ENCODE measurements at regions not wholly inside any gene's neighbourhood (a gene's known extent, or its start where the extent isn't known, plus 50 kb on each side); places are given as distances from the start of the nearest gene placed in this dataset.
"Not testable (repeated sequence)": the region's sequence is repeated elsewhere in the genome, so short reads cannot be mapped to it uniquely, and the experiment has no call there.

- no peak for DNase-seq
Observed at GRCh38 chr13:99766641-99767045, 204.9 kb downstream of the ZIC5 start.

GRCh38 chr13:99765869-99766268, 205.7 kb downstream of the ZIC5 start:
- no peak for DNase-seq

DNA sequence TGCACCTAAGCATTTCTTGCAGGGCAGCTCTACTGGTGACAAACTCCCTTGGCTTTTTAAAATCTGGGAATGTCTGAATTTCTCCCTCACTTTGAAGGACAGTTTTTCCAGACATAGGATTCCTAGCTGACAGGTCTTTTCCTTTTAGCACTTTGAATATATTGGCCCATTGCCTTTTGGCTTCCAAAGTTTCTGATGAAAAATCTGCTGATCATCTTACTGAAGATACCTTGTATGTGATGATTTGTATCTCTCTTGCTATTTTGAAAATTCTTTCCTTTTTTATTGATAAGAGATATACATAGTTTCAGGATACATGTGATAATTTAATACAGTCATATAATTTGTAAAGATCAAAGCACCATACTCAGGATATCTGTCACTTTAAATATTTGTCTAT, 211.1 kb downstream of the ZIC5 start:
- DNase-seq: no peak

- DNase-seq: no peak
Observed at GRCh38 chr13:99759163-99759552, 212.4 kb downstream of the ZIC5 start.

GRCh38 chr13:99758460-99759162, 213.0 kb downstream of the ZIC5 start:
- DNase-seq: no peak

DNA sequence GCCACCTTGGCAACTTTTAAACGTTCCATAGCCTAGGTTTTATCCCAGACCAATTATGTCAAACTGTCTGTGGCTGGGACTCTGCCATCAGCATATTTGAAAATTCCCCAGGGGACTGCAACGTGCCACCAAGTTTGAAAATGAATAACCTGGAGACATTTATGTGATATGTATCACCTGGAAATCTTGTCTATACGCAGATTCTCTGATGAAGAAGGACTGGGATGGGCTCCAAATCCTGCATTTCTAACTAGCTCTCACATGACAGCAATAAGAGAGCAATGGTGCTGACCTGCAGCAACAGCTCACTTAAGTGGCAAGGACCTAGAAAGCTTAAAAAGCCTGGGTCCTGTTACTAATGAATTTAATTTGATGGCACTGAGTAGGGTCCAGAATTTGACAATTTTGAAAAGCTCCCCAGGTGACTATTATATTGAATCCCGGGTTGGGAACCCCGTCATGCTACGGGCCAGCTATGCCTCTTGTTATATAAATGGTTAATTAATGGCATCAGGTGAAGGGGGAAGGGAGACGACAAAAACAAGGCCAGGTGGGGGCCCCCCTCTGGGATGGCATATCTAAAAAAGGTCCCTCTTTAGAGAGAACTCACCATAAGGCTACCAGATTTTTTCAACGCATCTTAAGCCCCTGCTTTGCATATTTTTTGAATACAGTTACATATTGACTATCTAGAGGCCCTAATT, 213.7 kb downstream of the ZIC5 start:
- no peak for DNase-seq

- no peak for DNase-seq
Observed at GRCh38 chr13:99756281-99756680, 215.3 kb downstream of the ZIC5 start.

GRCh38 chr13:99754750-99755149, 216.8 kb downstream of the ZIC5 start:
- not testable (repeated sequence) for DNase-seq

GRCh38 chr13:99752373-99752772, 219.2 kb downstream of the ZIC5 start:
- no peak for DNase-seq

DNA sequence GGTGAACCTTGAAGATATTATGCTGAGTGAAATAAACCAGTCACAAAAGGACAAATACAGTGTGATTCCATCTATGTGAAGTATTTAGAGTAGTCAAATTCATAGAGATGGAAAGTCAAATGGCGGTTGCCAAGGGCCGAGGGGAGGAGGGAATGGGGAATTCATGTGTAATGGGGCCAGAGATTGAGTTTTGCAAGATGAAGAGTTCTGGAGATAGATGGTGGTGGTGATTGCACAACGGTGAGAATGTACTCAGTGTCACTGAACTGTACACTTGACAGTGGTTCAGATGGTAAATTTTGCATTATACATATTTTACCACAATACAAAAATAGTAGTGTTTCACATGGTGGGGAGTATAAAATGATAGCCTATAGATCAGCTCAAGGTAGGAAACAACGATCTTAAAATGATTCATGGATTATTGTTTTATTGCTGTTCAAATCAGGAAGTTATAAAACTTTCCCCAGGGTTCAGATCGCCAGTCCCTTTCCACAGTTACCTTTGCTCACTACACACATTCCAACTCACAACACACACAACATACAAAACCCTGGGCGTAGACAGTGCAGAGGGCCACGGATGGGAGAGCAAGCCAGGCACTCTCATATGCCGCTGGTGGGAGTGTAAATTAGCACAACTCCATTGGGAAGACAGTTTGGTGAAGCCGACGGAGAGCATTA, 219.9 kb downstream of the ZIC5 start:
- no peak for DNase-seq

- no peak for DNase-seq
Observed at GRCh38 chr13:99750951-99751350, 220.6 kb downstream of the ZIC5 start.

DNA sequence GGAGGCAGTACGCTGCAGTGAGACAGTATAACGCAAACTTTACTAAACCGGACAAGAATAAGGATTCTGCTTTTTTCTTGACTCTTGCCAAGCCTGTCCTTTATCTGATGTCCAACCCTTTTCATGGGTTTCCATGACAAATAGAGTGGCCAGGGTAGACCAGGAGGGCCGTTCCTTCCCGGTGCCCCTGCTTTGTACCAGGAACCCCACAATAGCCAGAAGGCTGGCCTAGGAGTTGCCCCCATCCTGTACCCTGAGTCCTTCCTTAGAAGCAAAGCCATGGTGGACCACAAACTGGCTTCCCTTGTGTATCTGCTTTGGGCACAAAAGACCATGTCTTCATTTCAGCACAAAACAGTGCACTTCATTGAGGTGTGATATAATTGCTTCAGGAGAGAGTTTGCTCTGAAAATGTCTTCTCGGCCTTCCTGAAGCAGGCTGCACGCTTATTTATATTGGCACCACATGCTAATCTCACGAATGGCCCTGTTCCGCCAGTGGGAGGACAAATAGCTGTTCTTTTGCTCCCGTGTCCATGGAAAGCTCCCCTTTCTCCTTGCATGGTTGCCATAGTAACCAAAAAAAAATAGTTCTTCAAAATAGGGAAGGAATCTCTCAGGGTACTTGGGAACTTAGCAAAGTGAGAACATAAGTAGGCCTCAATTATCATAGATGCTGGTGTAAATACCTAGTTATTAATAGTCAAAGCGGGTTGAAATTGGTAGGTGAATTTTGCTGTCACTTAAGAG, 222.1 kb downstream of the ZIC5 start:
- DNase-seq: no peak

GRCh38 chr13:99747403-99747710, 224.2 kb downstream of the ZIC5 start:
- no peak for DNase-seq

- DNase-seq: no peak
Observed at GRCh38 chr13:99746637-99747402, 224.7 kb downstream of the ZIC5 start.

DNA sequence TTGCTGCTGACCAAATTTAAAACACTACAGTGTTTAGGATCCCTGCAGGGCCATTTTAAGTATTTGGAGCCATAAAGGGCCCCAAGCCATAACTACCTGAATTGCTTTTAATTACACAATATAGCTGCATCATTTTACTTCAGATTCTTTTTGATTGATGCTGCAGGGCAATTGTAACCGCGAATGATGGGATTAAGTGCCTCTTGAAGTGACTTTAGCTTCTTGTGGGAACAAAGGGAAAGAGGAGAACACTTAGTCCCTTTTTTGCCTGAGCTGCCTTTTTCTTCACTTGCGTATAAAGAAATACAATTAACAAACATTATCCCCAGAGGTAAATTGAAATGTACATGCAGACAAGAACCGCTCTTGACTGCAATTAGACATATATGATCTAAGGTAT, 228.5 kb downstream of the ZIC5 start:
- no peak for DNase-seq

- DNase-seq: no peak
Observed at GRCh38 chr13:99741960-99742359, 229.6 kb downstream of the ZIC5 start.

DNA sequence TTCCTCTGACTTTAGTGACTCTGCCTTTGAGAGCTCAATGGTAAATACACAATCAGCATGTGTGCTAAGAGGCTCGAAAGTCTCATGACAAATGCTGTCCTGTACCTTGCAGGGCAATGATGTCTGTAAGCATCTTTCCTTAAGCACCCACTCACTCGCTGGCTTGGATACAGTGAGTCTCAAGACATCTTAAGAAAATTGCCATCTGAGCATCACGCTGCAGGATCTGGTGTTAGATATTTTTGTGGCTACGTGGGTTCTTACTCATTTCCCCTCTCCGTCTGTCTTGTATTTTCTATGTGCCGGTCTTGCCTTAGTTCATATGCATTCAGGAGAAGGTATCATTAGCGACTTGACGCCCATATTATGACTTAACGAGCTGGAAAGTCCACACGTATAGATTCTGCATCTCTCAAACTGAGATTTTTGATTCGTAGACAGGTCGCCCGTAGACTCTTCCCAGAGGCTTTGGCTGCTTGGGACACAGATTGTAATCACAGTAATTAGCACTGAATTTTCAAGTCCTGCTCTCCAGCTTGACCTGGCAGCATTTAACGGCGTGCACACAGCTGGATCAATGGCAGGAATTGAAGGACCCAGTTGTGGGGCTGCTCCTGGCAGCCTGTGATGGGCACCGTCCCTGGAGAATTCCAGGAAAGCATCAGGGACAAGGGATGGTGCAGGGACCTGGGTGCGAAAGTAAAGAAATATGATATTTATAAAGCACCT, 231.2 kb downstream of the ZIC5 start:
- no peak for DNase-seq

GRCh38 chr13:99738626-99739025, 232.9 kb downstream of the ZIC5 start:
- DNase-seq: no peak

DNA sequence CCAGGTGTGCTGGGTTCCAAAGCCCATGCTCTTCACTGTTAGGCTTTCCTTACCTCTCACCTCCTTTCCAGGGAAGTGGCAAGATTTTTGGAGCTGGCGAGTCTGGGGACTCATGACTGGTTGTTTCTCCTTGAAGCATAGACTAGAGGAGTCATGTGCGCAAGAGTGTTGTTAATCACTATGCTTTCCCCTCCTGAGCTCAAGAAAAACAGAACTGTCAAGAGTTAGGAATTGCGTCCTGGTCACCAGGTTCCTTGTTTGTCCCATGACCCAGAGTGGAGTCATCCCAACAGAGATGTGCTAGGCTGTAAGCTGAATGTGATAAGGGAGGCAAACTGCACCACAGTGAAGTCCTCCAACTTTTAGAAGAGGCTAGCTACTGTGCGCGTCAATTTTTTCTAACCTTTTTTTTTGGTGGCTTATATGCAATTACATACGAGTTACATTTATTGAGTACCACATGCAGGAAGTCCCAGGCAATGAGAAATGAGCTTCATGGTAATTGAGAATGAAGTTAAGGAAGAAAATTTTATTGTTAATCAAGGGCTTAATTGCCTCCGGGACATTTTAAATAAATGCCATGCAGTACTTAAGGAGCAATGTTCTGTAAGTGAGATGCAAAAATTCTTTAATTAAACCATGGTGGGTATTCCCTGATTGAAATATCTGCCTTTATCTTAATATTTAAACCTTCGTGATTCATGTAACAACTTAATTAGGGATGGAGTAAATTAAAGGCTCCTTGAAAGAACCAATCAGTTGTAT, 233.9 kb downstream of the ZIC5 start:
- DNase-seq: no peak

GRCh38 chr13:99736541-99736940, 235.0 kb downstream of the ZIC5 start:
- no peak for DNase-seq

DNA sequence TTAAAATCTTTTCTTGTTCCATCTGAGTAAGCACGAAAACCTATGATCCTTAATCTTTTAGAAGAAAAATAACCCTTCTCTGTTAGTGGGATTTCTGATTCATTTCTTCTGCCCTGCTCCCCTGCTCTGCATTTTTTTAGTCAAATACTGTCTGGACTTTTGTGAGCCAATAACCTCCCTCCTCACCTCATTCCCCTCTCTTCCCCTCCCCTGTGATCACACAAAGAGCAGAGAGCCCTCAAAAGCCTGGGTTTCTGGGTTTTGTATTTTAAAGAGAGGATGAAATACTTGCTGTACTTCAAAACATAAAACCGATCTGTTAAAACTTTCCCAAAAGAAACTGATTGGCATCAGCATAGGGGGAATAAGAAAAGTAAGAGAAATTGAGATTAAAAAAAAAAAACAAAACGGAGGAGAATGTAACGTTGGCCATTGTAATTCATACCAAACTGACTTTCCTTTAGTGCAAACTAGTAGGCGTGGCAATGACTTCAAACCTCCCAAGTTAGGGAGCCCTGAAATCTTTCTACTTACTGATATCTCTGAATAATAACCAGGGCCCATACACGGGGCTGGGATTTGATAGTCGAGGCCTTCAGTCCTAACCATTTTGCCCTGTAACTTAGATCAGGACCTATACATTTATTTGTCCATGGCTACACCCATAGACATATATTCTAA, 232.9 kb downstream of the TM9SF2 start:
- no peak for DNase-seq

Measured in stimulated activated CD4-positive, alpha-beta T cell treated with anti-CD3 and anti-CD28 coated beads, Interleukin-1b, Interleukin-23, amount 100 ng/mL, for 48 hours (primary cell).